CD4-positive, alpha-beta T cell treated with Interleukin-21 for 1 hour (primary cell): ENCODE measurements at regions not wholly inside any gene's neighbourhood (a gene's known extent, or its start where the extent isn't known, plus 50 kb on each side); places are given as distances from the start of the nearest gene placed in this dataset.

Experiments
- DNase-seq: peaks from one replicate; pipeline ENCODE4 v3.0.0-alpha.2; 2020

- DNase-seq: no peak
Observed at GRCh38 chr5:124841829-124842712, 95.6 kb upstream of the ZNF608 start.

- no peak for DNase-seq
Observed at GRCh38 chr5:124842725-124843595, 96.5 kb upstream of the ZNF608 start.

- no peak for DNase-seq
Observed at GRCh38 chr5:124843596-124843899, 97.1 kb upstream of the ZNF608 start.

DNA sequence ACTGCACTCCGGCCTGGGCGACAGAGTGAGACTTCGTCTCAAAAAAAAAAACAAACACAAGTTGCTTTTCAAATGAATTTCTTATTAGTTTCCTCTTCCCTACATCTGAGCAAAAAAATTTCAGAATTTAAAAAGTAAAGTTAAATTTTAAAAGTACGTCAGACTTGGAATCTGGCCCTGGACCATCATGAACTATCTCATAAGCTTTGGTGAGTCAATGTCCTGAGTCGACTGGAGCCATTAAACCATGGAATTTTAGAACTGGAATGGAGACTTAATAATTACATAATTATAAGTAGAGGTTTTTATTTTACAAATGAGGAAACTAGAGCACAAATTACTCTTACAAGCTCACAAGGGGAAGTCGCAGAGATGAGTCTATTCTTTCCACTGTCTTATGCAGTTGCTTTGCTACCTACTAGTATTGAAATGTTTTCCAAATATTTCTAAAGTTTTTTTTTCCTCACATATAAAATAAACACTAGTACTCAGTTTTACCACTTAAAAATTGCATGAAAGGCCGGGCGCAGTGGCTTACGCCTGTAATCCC lies 98.0 kb upstream of the ZNF608 start:
- no peak for DNase-seq

DNA sequence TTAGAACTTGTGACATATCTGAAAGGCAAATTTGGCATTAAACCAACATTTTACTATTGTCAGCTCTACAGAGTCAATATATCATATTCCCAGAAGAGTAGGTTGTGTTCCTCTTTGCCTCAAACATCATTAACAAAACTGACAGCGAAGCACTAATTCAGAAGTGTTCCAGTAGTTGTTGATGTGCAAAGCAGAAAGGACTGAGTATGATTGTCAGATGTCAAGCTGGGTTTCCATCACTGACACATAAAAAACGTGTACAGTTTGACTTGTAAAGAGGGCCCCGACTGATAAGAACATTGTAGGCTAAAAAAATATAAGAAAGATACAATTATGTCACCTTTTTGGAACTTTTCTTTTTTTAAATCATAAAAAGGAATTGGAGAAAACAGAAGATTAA lies 101.5 kb upstream of the ZNF608 start:
- DNase-seq: no peak

GRCh38 chr5:124849774-124850173 lies 103.3 kb upstream of the ZNF608 start:
- DNase-seq: no peak

DNA sequence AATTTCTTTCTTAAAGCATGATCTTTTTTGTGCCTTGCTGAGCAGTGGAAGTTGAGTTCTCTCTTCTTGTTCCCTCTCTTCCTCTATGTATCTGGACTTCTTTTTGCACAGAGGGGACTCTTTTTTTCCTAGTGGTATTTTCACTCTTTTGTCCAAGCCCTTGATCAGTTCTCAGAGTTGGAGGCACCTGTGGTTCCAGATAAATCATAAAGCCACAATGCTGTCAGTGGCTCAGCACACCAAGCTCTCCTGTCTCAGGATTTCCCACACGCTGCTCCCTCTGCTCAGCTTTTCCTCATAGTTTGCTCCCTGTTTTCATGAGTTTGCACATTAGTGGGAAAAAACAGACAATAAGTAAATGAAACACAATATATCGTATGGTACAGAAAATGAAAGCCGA lies 110.3 kb upstream of the ZNF608 start:
- DNase-seq: no peak

- no peak for DNase-seq
Observed at GRCh38 chr5:124858612-124859011, 112.2 kb upstream of the ZNF608 start.

DNA sequence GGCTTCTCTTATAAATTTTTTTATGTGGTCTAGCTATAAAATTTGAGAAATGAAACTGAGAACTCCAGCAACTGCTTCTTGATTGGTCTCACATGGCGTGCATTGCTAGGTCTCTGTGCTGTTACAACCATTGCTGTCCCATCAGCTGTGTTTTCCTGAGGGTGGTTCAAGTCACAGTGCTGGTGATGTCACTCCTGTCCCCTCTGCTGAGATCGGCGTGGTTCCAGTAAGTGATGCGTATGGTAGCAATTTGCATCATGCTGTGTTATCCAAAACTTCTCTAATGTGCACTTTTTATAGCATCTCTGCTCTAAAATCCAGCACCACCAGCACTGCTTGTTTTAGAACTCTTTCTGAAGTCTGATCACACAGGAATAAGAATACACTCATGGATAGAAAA lies 112.6 kb upstream of the ZNF608 start:
- DNase-seq: no peak

DNA sequence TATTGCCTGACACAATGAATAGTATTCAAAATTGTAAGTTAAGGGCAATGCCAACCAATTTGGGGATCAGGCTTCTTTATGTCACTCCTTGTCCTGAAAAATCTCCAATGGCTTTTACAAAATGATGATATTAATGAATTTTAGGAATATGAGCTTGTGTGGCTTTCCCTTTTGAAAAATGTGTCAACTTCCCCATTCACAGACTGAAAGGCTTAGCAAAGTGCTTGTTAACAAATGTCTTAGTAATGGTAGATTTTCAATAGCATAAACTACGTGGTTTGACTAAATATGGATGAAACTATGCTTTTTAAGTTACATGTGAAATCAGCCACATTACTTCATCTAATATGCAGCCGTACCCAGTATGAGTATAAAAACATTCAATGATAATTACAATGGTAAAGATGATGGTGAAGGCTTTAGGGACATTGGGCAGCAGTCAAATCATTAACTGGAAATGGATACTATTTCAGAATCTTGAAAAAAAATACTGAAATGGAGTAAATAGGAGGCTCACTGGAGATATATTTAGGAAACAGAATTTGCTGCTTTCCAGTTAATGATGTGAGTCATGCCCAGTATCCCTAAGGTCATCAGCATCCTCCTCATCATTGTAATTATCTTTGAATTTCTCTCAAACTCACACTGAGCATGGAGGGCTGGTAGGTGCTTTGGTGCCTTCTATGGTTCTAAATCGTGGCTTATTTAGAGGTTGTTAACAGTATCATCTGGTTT lies 113.3 kb upstream of the ZNF608 start:
- no peak for DNase-seq

DNA sequence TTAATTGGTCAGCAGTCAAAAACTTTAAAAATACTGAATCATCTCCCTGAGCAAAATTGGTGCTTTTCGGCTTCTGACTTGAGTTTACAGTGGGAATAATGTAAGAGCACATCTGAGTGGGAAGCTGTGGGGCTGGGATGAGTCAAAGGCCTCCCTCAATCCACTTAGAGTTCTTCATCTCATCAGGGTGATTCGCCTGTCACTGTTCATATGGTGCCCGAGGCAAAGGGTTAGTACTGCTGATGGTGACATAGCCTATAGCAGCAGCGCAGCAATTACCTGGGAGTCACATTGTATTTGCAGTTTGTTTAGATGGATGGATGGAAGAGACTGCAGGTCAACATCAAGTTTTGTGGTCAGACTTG lies 113.8 kb upstream of the ZNF608 start:
- DNase-seq: no peak

DNA sequence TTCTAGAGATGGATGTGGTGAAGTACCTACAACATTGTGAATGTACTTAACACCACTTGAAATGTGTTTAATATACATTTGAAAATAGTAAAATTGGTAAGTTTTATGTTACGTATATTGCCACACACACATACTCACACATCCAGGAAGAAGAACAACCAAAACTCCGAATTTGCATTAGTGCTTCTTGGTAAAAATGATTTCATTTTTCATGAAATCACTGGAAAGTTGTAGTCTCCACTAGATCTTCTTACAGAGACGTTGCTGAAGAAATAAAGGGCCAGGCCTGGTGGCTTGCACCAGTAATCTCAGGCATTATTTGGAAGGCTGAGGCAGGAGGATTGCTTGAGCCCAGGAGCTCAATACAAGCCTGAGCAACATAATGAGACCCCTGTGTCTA lies 118.6 kb upstream of the ZNF608 start:
- no peak for DNase-seq

DNA sequence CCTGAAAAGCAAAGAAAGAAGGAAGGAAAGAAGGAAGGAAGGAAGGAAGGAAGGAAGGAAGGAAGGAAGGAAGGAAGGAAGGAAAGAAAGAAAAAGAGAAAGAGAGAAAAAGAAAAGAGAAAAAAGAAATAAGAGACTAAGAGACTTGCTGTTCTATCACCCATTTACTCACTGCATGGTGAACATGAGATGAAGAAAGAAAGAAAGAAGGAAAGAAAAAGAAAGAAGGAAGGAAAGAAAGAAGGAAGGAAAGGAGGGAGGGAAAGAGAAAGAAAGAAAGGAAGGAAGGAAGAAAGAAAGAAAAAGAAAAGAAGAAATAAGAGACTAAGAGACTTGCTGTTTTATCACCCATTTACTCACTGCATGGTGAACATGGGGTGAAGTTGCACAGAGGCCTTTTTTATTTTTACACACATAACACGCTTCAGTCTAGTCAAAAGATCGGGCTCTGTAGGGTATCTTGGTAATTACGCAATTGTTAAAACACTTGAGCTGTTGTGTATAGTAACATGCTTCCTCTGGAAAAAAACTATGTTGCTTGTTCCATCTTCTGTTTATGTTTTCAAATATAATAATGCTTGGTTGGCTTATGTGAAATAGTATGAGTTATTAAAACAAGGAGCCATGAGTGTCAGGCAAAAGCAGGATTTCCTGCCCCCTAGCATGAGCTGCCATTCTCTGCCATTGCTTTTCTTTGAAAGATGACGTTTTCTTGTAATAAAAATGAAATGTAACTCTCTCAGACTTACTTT lies 119.3 kb upstream of the ZNF608 start:
- DNase-seq: no peak

DNA sequence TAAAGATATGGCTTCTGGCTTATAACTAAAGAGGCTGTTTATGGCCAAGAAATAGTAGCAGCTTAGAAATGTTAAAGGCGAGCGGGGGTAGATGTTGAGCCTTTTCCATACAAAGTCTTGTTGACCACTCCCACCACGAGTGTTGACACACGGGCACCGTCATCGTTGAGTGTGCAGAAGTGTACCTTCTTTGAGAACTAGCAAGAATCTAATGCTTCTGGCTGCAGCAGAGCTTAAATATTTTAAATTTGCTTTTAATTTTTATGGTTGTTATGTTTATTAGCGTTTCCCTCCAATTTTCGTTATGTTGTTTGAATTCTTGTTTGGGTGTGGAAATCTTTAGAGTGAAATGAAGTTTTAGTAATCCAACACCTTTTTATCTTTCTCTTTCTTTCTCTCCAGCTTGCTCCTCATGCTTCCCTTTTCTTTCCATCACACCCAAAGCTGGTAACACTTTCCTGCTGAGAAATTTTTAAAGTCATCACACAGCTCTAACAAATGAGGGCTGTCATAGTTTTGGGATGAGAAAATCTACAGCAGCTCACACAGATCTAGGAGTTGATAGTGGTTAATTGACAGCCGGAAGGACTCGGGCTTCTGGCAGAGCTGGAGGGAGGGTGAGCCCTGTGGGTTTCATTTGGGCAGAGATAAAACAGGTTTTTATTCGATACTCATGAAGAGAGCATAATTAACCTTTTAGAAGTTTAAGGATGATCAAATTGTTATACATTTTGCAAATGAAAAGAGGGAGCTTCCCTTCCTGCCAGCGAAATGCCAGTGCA lies 120.1 kb upstream of the ZNF608 start:
- no peak for DNase-seq

DNA sequence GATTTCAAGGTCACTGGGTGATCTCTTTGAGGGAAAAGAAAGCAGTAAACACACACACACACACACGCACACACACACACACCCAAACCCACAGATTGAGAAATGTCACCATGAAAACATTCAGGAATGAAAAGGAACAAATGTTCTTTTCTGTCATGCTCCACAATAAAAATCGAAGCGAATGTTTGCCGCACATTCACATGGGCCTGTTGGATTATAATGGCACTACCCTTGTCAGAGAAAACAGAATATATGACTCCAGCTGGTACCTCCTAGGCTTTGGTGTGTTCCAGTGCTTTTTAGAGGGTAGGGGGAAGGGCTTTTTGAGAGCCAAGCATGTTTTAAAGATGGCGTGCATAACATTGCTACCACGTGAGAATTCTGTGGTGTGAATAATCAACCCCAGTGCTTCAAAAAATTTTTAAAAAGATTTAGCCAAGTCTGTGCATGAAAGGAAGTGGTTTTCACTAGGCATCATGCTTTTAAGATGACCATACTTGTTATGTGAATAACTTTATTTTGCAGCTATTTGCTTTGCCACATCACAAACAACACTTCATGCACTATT lies 120.8 kb upstream of the ZNF608 start:
- no peak for DNase-seq

- DNase-seq: no peak
Observed at GRCh38 chr5:124868676-124869075, 122.2 kb upstream of the ZNF608 start.

DNA sequence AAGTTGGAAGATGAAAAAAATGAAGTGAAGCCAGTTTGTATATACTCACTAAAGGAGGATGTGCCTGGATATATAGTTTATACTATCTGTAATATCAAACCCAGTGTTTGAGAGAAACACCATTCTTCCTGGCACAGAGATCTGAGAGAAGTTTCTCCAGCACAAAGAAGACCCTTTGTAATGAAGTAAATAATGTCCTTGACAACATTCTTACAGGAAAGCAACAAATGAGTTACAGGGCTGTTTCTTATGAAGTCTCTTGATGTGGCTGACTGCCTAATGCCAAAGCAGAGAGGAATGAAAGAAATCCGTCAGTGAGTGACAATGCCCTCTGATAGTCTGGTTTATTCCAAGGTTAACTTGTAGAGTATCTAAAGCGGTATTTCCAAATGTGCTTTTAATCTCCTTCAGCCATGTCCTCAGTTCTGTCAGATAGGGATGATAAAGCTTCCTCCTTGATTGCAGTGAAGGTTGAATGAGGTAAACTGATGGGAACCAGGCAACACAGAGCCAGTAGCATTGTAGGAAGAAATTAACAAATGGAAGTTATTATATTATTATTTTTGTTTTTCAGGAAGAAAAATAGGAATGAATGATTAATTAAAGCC lies 123.1 kb upstream of the ZNF608 start:
- no peak for DNase-seq

- DNase-seq: no peak
Observed at GRCh38 chr5:124870070-124870469, 123.6 kb upstream of the ZNF608 start.

DNA sequence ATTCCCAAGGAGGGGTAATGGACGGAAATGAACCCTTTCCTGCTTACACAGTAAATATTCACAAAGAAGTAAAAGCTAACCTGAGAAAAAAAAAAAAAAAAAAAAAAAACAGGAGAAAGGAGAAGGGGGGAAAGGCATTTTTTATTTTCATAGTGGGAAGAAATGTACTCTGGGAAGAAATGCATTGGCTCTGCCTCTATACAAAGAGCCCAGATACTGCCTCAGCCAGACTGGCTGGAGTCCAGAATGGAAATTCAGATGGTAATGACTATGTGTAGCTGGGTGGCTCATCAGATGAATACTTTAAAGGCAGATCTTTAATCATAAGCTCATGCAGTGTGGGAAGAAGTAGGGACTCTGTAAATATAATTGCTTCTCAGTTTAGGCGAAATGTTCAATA lies 124.9 kb upstream of the ZNF608 start:
- no peak for DNase-seq

GRCh38 chr5:124872086-124872485 lies 125.6 kb upstream of the ZNF608 start:
- no peak for DNase-seq

DNA sequence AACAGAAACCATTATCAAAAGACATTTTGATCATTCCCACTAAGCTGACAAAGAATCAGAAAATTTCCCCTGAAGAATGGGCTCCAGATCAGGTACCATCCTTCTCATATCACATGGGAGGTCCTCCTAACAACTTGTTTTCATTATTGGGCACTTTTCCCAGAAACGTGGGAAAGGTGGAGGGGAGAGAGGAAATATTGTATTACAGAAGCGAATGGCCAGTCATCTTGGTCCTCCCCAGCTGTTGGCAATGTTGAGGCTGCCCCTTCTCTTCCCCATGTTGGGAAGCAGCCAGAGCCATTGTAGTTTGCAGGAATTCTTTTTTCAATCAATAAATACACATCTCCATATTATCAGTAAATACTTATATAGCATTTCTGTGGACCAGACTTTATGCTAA lies 126.2 kb upstream of the ZNF608 start:
- no peak for DNase-seq
